GM19463 (cell line): ENCODE measurements at regions not wholly inside any gene's neighbourhood (a gene's known extent, or its start where the extent isn't known, plus 50 kb on each side); places are given as distances from the start of the nearest gene placed in this dataset.

ENCODE experiments used
- ATAC-seq: cut with Tn5 transposase; IDR thresholded peaks from one replicate; pipeline ENCODE4 v1.9.1; 2021; ENCODE audit warnings: mild to moderate bottlenecking, moderate library complexity; ENCODE audit not compliant: unreplicated experiment

GRCh38 chr6:156457601-156458000 is 319.6 kb upstream of the ARID1B start:
- no peak for ATAC-seq

GRCh38 chr6:156455847-156456246 is 321.3 kb upstream of the ARID1B start:
- no peak for ATAC-seq

GRCh38 chr6:156454867-156455266 is 322.3 kb upstream of the ARID1B start:
- ATAC-seq = no peak

GRCh38 chr6:156451726-156452125 is 325.5 kb upstream of the ARID1B start:
- ATAC-seq = no peak

GRCh38 chr6:156451088-156451487 is 326.1 kb upstream of the ARID1B start:
- ATAC-seq = no peak

GRCh38 chr6:156450421-156450820 is 326.8 kb upstream of the ARID1B start:
- no peak for ATAC-seq

- ATAC-seq = no peak
Measured at GRCh38 chr6:156449569-156449968, 327.6 kb upstream of the ARID1B start.

GRCh38 chr6:156449128-156449527 is 328.1 kb upstream of the ARID1B start:
- no peak for ATAC-seq

GRCh38 chr6:156448579-156448978 is 328.6 kb upstream of the ARID1B start:
- ATAC-seq = no peak

GRCh38 chr6:156440688-156441087 is 336.5 kb upstream of the ARID1B start:
- no peak for ATAC-seq

- no peak for ATAC-seq
Measured at GRCh38 chr6:156438350-156438923, 338.7 kb upstream of the ARID1B start.

GRCh38 chr6:156437121-156437879 is 339.9 kb upstream of the ARID1B start:
- no peak for ATAC-seq

GRCh38 chr6:156434795-156435190 is 342.4 kb upstream of the ARID1B start:
- no peak for ATAC-seq

- ATAC-seq = no peak
Measured at GRCh38 chr6:156434049-156434794, 343.0 kb upstream of the ARID1B start.

GRCh38 chr6:156432543-156432942 is 344.6 kb upstream of the ARID1B start:
- no peak for ATAC-seq

GRCh38 chr6:156430386-156430785 is 346.8 kb upstream of the ARID1B start:
- ATAC-seq = no peak

GRCh38 chr6:156427345-156427744 is 349.8 kb upstream of the ARID1B start:
- ATAC-seq = no peak

- ATAC-seq = no peak
Measured at GRCh38 chr6:156425359-156426020, 351.7 kb upstream of the ARID1B start.

GRCh38 chr6:156423829-156424228 is 353.3 kb upstream of the ARID1B start:
- no peak for ATAC-seq

GRCh38 chr6:156423075-156423474 is 354.1 kb upstream of the ARID1B start:
- no peak for ATAC-seq

GRCh38 chr6:156421933-156422332 is 355.2 kb upstream of the ARID1B start:
- ATAC-seq = no peak
